NCI-H446 treated with DMSO at 0.1 percent for 48 hours (cell line): ENCODE measurements at regions not wholly inside any gene's neighbourhood (a gene's known extent, or its start where the extent isn't known, plus 50 kb on each side); places are given as distances from the start of the nearest gene placed in this dataset.
"Not testable (repeated sequence)": the region's sequence is repeated elsewhere in the genome, so short reads cannot be mapped to it uniquely, and the experiment has no call there.

Experiments used
- DNase-seq: peaks from one replicate; lab custom pipeline; 2025; lab: John Stamatoyannopoulos, UW

- not testable (repeated sequence) for DNase-seq
Measured at GRCh38 chr1:146282807-146283526, 54.1 kb upstream of the NOTCH2NLA start.

- not testable (repeated sequence) for DNase-seq
Measured at GRCh38 chr1:146281522-146281921, 52.7 kb upstream of the NOTCH2NLA start.

GRCh38 chr1:146278758-146279157, 49.9 kb upstream of the NOTCH2NLA start:
- DNase-seq = not testable (repeated sequence)
